Activated CD4-positive, alpha-beta T cell treated with anti-CD3 and anti-CD28 coated beads for 24 hours (primary cell): ENCODE measurements at regions not wholly inside any gene's neighbourhood (a gene's known extent, or its start where the extent isn't known, plus 50 kb on each side); places are given as distances from the start of the nearest gene placed in this dataset.
"Not testable (repeated sequence)": the region's sequence is repeated elsewhere in the genome, so short reads cannot be mapped to it uniquely, and the experiment has no call there.

ENCODE experiments used
- DNase-seq, 2 donors: peaks; one replicate each; pipeline ENCODE4 v3.0.0-alpha.2; 2020; ENCODE audit warnings: low read depth in 2 of 2

DNA sequence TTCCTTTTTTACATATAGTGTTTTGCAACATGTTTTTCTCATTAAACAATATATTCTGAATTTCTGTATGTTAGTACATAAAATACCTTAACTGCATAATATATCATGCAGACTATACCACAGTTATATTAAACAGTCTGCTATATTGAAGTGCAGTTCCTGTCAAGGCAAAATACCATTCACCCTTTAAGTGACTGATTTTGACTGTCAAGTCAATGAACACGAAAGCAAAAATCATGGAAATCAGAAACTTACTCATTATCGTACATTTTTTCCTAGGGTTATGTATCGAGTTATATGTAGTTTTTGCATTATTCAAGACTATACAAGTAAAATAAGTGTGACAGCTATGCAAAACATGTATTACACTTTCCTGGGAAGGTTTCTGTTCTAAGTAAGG is 361.6 kb upstream of the MAP2 start:
- DNase-seq: no peak

DNA sequence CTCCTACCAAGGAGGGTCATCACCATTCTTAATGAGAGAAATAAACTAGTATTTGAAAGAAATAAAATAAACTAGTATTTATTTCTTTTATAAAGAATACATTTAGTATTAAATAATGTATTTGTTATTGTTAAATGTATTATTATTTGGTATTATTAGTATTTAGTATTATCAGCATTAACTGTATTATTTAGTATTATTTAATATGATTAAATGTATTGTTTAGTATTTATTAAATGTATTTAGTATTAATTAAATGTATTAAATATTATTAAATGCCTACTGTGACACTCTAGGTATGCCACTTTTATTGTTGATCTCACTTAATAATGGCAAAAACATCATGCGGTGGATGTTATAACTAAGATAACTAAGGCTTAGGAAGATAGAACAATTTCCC is 353.6 kb upstream of the MAP2 start:
- DNase-seq: no peak

DNA sequence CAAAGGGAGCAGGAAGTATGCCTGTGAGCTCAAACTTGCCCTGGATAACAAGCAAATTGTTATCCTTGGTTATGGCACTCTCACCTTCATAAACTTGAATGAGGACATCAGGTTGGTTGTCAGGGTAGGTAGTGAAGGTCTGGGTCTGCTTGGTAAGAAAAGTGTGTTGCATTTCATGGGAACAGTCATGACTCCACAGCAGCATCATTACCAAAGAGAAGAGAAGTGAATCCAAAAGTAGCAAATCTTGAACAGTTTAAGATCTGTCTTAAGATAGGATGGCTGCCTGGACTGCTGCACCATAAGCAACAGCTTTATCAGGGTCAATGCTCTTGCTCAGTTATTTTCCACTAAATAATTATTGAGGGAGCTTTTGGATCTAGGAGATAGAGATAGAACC is 350.7 kb upstream of the MAP2 start:
- DNase-seq: no peak

DNA sequence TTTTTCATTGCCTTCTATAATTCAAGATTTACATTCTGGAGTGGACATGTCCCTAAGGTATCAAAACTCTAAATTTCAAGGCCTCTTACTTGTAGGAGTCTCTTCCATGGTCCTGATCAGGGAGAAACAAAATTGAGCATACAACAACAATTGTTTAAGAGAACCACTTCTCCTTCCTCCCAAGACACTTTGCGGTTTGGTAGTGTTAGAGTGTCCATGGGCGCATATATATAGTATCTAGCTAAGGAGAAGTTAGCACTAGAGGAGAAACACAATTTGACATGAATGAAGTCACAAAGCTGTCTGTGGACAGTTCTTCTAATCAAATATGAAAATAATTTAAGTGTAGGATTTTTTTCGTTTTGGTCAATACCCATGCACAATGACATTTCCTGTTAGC is 349.1 kb upstream of the MAP2 start:
- no peak for DNase-seq

DNA sequence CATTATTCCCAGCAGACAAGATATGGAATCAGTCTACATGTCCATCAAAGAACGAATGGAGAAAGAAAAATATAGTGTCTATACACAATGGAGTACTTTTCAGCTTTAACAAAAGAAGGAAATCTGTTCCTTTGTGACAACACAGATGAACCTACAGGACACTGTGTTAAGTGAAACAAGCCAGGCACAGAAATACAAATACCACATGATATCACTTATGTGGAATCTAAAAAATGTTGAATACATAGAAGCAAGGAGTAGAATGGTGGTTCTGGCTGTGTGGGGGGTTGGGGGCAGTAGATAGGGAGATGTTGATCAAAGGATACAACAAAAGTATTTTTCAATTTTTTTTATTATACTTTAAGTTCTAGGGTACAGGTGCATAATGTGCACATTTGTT is 347.7 kb upstream of the MAP2 start:
- DNase-seq: no peak

DNA sequence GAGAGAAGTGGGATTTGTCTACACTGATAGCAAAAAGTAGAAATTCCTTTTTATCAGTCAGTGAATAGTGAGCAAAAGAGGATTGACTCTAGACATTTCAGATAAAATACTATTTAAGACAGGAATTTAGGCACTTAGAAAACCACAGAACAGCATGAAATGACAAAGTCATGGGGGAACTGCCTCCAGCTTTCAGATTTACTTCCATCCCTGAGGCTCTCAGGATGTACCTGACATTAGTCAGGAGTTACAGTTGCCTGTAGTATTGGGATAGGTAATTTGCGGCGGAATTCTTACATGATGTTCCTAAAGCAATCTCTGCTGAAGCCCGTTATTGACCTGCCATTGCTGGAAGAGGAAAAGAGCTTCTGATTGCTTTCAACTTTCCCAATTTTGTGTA is 337.1 kb upstream of the MAP2 start:
- no peak for DNase-seq

DNA sequence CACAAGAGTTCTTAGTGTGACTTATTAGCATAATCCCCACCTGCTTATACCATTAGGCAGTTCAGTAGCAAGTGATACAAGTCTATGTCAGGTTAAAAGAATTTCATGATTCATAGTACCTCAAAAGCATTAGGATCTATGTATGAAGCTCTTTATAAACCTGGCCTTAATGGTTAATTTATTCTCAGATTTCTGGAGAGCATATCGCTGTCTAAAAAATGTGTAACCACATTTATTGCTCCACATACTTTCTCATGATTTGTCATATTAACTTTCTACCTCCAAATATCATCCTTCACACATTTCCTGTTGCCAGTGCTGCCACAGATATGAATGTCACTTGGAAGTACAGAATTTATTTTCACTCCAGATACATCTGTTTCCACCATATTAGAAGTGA is 332.8 kb upstream of the MAP2 start:
- DNase-seq: no peak

DNA sequence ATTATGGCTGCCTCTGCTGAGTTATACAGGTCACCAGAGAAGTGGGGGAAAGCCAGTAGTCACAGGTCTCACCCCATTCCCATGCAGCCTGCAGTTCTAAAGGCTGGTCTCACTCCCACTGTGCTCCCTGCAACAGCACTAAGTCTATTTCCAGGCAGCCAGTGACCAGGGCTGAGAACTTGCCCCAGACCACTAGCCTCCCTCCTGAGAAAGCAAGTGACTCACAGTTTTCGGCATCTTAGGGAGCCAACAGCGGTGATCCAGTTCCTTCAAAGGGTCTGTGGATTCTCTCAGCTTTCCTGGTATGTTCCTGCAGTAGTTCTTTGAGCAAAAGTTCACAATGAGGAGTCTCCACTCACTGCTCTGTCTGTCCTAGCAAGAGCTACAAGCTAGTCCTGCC is 329.6 kb upstream of the MAP2 start:
- no peak for DNase-seq

DNA sequence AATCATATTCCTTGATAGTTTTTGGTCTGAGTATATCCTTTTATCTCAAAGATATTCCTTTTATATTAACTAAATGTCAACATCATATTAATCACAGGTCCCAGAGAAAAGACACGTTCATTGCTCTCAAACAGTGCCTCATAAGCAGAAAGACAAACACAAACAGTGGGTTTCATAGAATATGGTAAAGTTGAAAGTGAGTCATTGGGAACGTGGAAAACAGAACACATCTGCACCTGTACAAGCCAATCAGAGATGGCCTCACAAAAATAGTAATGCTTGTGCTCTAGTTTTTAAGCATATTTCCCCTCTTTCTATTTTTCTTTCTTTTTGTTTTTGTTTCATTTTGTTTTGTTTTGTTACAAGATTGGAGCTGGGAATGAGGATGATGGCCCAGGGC is 328.4 kb upstream of the MAP2 start:
- DNase-seq: no peak

DNA sequence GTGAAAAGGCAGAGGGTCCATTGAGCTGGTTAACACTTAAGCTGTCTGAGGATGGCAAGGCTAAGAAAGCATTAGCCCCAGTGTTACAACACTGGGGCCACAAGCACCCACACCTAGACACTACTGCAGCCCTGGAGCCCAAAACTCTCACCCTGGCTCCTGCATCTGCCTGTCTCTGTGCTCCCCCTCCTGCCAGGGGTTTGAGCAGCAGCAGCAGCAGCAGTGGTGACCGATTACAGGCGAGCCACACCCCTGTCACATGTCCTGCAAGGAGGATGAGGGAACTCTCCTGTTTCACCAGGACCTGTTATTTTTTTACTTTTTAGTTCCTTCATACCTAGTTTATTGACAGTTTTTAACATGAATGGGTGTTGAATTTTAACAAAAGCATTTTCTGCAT is 326.7 kb upstream of the MAP2 start:
- no peak for DNase-seq

DNA sequence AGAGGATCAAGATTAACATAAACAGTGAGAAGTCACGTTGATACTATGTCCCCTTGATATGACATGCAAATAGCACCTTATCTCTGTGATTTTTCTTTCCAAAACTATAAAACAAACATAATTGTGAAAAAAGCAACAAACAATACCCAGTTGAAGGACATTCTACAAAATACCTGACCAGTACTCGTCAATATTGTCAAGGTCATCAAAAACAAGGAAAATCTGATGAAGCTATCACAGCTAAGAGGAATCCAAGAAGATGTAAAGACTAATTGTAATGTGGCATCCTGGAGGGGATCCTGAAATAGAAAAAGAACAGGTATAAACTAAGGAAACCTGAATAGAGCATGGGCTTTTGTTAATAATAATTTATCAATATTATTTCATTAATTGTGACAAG is 321.5 kb upstream of the MAP2 start:
- no peak for DNase-seq

DNA sequence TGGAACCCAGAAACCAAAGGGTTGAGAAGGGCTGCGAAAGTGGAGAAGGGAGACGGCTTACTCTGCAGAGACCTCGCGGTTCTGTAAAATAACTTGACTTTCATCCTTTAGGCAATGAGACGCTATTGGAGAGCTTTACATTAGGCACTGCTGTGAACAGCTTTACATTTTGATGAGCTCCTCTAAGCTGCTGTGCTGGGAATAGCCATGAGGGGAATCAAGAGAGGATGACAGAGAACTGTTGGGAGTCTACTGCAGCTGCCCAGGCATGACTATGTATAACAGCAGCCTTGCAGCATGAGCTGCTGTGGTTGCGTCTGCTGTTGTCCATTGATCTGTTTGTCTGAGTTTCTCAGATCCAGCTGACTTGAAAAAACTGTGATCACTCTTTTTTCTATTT is 310.8 kb upstream of the MAP2 start:
- no peak for DNase-seq

DNA sequence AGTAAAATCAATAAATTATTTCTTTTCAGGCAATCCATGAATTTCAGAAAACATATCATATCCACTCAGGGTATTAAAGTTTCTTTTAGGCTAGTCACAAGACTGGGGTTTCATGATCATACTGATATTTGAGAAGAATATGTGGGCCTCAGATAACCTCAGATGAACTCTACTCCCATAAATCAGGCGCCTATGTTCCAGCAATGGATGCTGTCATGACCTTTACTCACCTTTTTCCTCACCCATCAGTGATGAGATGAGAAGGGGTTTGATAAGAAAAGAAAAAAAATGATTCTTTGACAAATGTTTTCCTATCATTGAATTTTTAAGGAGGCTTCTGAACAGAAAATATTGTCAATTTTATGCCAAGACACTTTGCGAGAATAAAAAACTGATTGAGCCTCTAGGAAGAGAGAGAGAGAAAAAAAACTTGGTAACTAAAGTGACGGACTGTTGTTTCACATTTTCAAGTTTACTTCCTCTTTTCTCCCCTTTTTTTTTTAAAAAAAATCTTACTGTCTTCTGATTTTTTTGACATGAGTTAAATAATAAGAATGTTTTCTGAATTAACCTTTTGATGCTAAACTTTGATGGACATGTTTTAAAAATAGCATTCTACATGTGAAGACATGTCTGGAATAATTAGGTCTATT is 309.1 kb upstream of the MAP2 start:
- no peak for DNase-seq

DNA sequence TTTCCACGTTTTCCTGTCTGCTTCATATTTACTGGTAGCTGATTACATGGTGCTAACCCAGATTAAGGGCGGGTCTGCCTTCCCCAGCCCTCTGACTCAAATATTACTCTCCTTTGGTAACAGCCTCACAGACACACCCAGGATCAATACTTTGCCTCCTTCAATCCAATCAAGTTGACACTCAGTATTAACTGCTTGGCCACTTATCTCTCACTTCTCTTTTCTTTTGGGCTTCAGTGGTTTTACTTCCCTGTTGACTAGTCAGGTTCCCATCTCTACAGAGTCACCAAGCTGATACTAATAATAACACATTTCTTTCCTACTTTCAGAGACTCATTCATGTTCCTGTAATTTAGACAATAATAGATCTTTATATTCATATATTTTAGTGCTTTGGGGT is 302.2 kb upstream of the MAP2 start:
- DNase-seq: no peak

DNA sequence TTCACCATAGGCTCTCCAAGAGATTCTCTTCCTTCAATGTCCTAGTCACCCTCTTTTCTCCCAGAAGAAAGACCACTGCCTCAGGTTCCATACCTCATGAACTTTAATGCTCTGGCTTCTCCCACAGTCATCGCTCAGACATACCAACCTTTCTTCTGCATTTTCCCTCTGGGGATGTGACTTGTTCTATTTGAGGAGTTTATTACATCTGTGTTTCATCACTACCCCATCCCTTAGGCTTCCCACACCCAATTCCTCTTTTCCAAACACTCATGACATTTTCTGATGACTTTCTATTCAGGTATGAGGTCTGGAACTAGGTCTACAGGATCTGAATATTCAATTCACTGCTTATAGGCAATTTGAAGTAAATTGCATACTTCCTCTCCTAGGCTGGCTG is 298.6 kb upstream of the MAP2 start:
- DNase-seq: no peak

DNA sequence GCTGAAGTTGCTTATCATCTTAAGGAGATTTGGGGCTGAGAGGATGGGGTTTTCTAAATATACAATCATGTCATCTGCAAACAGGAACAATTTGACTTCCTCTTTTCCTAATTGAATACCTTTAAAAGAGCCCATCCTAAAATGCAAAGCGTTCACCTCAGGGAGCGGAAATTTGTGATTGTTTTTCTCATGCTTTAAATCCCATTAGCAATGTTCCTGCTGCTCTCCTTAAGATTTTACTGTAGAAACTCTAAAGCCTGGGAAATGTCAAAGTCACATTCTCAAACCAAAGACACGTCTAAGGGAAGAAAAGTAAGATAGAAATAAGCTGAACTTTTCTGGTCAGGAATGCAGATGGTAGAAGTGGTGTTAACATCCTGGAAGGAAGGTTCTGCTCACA is 285.8 kb upstream of the MAP2 start:
- DNase-seq: no peak

DNA sequence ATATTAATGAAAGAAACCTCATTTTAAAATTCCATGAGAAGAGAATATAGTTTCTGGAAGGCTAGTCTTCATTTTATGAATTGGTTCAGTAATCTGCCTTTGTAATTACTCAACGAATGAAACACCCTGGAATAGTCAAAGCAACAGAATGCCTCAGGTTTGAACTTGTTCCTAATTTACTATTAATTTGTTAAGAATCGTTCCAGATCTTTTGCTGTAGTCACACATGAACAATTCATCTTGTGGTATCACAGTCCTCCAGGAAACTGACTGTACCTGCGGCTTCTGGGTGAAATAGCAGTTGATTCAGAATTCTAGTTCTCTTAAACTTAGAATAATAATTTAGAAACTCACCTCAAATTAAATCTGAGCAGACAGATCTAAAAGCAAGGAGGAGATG is 282.7 kb upstream of the MAP2 start:
- DNase-seq: no peak

DNA sequence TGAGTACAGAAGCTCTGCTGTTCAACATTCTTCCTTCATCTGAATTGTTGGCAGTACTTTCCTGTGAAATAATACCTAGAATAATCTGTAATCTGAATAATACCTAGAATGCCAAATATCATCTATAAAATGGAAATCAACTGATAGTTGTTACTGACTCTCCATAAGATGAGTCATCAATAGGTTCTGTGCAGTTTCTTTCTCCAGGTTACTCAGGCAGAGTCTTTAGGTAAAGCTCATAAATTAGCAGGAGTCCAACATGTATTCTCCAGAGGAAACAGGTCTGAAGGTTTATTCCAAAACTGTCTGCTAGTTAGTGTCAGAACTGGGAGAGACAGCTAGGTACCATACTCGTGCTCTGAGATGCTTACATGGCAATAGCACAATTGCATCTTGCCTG is 282.0 kb upstream of the MAP2 start:
- DNase-seq: no peak

DNA sequence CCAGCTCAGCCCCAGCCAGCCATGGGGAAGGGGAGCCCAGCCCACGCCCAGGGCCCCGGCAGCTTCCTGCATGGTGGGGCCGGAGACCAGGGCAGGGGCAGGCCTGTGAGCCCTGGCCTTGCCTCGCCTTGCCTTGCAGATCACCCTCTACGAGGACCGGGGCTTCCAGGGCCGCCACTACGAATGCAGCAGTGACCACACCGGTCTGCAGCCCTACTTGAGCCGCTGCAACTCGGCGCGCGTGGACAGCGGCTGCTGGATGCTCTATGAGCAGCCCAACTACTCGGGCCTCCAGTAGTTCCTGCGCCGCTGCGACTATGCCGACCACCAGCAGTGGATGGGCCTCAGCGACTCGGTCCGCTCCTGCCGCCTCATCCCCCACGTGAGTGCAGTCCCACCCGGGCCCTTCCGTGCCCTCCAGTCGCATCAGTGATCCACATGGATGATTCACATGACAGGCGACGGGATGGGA is 278.6 kb upstream of the MAP2 start:
- DNase-seq: not testable (repeated sequence)

DNA sequence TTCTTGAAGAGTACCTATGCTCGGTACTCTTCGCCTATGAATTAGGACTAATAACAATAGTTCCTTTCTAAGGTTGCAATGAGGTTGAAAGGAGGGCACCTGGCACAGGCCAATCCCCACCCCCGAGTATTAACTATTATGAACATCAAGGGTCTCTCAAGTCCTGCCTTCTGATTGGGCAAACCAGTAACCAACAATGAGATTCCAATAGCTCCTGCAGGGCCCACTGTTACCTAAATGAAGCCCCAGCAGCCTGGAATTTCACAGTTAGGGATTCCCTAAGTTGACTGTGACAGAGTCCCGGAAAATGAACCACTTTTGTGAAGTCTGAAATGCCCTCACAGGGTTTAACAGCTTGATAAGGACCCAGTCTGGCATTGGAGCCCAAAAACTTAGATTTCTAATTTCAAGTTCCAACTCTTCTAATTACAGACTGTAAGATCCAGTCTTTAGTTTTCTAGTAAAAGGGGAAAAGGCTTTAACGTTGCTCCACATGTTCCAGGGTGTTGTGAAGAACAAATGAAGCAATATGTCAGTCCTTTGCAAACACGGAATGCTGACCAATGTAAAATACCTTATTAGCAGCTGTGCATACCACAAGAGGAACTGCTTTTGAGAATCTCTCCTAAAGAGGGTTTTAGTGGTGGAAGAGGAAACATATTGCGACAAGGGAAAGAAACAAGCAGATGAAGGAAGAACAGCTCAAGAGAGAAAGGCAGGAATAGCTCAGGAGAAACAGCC is 277.7 kb upstream of the MAP2 start:
- DNase-seq: no peak

DNA sequence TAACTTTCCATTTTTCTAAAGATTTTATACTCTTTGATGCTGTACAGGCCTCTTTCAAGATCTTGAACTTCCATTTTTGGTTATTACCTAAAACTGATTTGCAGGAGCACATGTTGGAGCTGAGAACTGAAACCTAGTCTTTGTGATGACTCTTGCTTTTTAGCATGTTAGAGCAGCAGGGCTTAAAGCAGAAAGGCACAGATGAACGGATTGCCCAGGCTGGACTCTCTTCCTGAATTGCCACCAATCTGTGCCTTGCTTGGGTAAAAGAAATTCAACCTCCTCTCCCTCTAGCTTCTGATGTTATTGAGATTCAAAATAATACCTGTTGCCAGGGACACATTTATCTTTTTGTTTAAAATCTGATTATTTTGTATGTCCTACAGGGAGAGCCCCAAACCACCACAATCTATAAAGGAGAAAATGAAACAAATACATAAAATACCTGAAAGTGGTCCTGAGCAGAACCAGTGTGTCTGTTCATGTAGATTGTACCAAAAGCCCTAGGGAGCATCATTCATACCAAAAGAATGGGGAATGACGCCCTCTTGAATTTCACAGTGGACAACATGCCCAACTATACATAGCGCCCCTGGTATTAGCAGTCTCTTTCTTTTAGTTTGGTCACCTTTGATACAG is 277.0 kb upstream of the MAP2 start:
- DNase-seq: no peak

DNA sequence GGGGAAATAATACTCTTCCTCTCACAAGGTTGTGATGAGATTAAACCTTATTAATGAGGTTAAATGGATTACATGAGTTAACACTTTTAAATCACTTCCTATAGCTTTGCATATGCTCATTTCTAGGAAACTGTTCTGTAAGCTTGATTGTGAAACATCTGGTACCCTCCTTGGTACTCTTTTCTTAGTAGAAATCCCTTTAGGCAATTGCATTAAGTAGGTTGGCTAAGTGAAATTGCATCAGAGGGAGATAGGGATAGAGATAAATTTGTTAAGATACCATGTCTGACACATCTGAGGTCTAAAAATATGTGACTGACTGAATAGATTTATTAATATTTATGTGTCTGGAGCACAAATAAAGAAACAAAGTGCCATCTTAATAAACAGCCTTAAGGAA is 275.9 kb upstream of the MAP2 start:
- no peak for DNase-seq
